ENCODE measurements at regions not wholly inside any gene's neighbourhood (a gene's known extent, or its start where the extent isn't known, plus 50 kb on each side); places are given as distances from the start of the nearest gene placed in this dataset.

GRCh38 chr12:113766131-113766878 lies 199.8 kb downstream of the RBM19 start:
- Histone ChIP-seq H3K27ac (ENCODE audit: poor library complexity, severe bottlenecking) (no peak overlapping the region), H3K4me3 (ENCODE audit: severe bottlenecking) (no peak overlapping the region), H3K36me3 (ENCODE audit: low read depth) (no peaks in the 10 kb centered on the region), H3K4me1 (ENCODE audit: insufficient read depth, poor library complexity, severe bottlenecking) (no peaks in the 10 kb centered on the region), H3K9me3 (ENCODE audit: severe bottlenecking) (no peaks in the 10 kb centered on the region), H3K27me3 (ENCODE audit: insufficient read depth, poor library complexity, severe bottlenecking) (peaks cover 22% of the 10 kb centered on the region)
- no peak for DNase-seq (ENCODE audit: low spot score)
- no peak for TF ChIP-seq CTCF (IDR thresholded peaks at IDR 0.05; ENCODE audit: poor library complexity, severe bottlenecking)
- no peak for ATAC-seq (ENCODE audit: low read depth)

- no peak overlapping the region for H3K27ac ChIP-seq (ENCODE audit: poor library complexity, severe bottlenecking)
- H3K9me3 ChIP-seq (ENCODE audit: severe bottlenecking), result no peaks in the 10 kb centered on the region
- peaks cover 22% of the 10 kb centered on the region for H3K27me3 ChIP-seq (ENCODE audit: insufficient read depth, poor library complexity, severe bottlenecking)
- H3K36me3 ChIP-seq (ENCODE audit: low read depth), result no peaks in the 10 kb centered on the region
- H3K4me1 ChIP-seq (ENCODE audit: insufficient read depth, poor library complexity, severe bottlenecking), result no peaks in the 10 kb centered on the region
- no peak overlapping the region for H3K4me3 ChIP-seq (ENCODE audit: severe bottlenecking)
- no peak for ATAC-seq (ENCODE audit: low read depth)
- no peak for DNase-seq (ENCODE audit: low spot score)
- TF ChIP-seq CTCF (IDR thresholded peaks at IDR 0.05; ENCODE audit: poor library complexity, severe bottlenecking), result no peak
These were observed 201.5 kb downstream of the RBM19 start for GRCh38 chr12:113764661-113765060.

GRCh38 chr12:113762882-113763816 lies 203.0 kb downstream of the RBM19 start:
- no peak for TF ChIP-seq CTCF (IDR thresholded peaks at IDR 0.05; ENCODE audit: poor library complexity, severe bottlenecking)
- Histone ChIP-seq H3K36me3 (ENCODE audit: low read depth) (no peaks in the 10 kb centered on the region), H3K27ac (ENCODE audit: poor library complexity, severe bottlenecking) (no peak overlapping the region), H3K27me3 (ENCODE audit: insufficient read depth, poor library complexity, severe bottlenecking) (peaks cover 22% of the 10 kb centered on the region), H3K4me1 (ENCODE audit: insufficient read depth, poor library complexity, severe bottlenecking) (no peaks in the 10 kb centered on the region), H3K4me3 (ENCODE audit: severe bottlenecking) (no peak overlapping the region), H3K9me3 (ENCODE audit: severe bottlenecking) (no peaks in the 10 kb centered on the region)
- no peak for ATAC-seq (ENCODE audit: low read depth)
- DNase-seq (ENCODE audit: low spot score), result no peak

- H3K4me3 ChIP-seq (ENCODE audit: severe bottlenecking), result no peak overlapping the region
- no peak for TF ChIP-seq CTCF (IDR thresholded peaks at IDR 0.05; ENCODE audit: poor library complexity, severe bottlenecking)
- H3K27me3 ChIP-seq (ENCODE audit: insufficient read depth, poor library complexity, severe bottlenecking), result peaks cover 22% of the 10 kb centered on the region
- no peaks in the 10 kb centered on the region for H3K4me1 ChIP-seq (ENCODE audit: insufficient read depth, poor library complexity, severe bottlenecking)
- H3K27ac ChIP-seq (ENCODE audit: poor library complexity, severe bottlenecking), result no peak overlapping the region
- ATAC-seq (ENCODE audit: low read depth) (no peak), DNase-seq (ENCODE audit: low spot score) (no peak)
- no peaks in the 10 kb centered on the region for H3K9me3 ChIP-seq (ENCODE audit: severe bottlenecking)
- no peaks in the 10 kb centered on the region for H3K36me3 ChIP-seq (ENCODE audit: low read depth)
These were observed 203.8 kb downstream of the RBM19 start for GRCh38 chr12:113762155-113762881.

All from RWPE2 (cell line).